UCSD-AML1 (cell line): ENCODE measurements at regions not wholly inside any gene's neighbourhood (a gene's known extent, or its start where the extent isn't known, plus 50 kb on each side); places are given as distances from the start of the nearest gene placed in this dataset.

Experiments used
- DNase-seq: peaks from one replicate; lab custom pipeline; 2025; ENCODE audit not compliant: unreplicated experiment; lab: John Stamatoyannopoulos, UW

- no peak for DNase-seq
Measured at GRCh38 chr4:180164799-180165198, 2078.4 kb upstream of the TENM3 start.

GRCh38 chr4:180169394-180169793 lies 2073.8 kb upstream of the TENM3 start:
- DNase-seq = no peak

- DNase-seq = no peak
Measured at GRCh38 chr4:180169966-180170365, 2073.2 kb upstream of the TENM3 start.

GRCh38 chr4:180179146-180179545 lies 2064.1 kb upstream of the TENM3 start:
- DNase-seq = no peak

- no peak for DNase-seq
Measured at GRCh38 chr4:180189666-180190065, 2053.5 kb upstream of the TENM3 start.

GRCh38 chr4:180190382-180190781 lies 2052.8 kb upstream of the TENM3 start:
- DNase-seq = no peak

GRCh38 chr4:180197471-180197870 lies 2045.7 kb upstream of the TENM3 start:
- no peak for DNase-seq

GRCh38 chr4:180203349-180203748 lies 2039.9 kb upstream of the TENM3 start:
- DNase-seq = no peak

GRCh38 chr4:180205276-180205675 lies 2037.9 kb upstream of the TENM3 start:
- DNase-seq = no peak

- DNase-seq = no peak
Measured at GRCh38 chr4:180207921-180208320, 2035.3 kb upstream of the TENM3 start.

GRCh38 chr4:180217070-180217469 lies 2026.1 kb upstream of the TENM3 start:
- no peak for DNase-seq

GRCh38 chr4:180219080-180219479 lies 2024.1 kb upstream of the TENM3 start:
- DNase-seq = no peak

- no peak for DNase-seq
Measured at GRCh38 chr4:180225977-180226376, 2017.2 kb upstream of the TENM3 start.

GRCh38 chr4:180234730-180235129 lies 2008.5 kb upstream of the TENM3 start:
- no peak for DNase-seq

- no peak for DNase-seq
Measured at GRCh38 chr4:180240670-180241069, 2002.5 kb upstream of the TENM3 start.

GRCh38 chr4:180253419-180253818 lies 1989.8 kb upstream of the TENM3 start:
- no peak for DNase-seq

GRCh38 chr4:180261346-180261745 lies 1981.9 kb upstream of the TENM3 start:
- DNase-seq = no peak

- no peak for DNase-seq
Measured at GRCh38 chr4:180280076-180280475, 1963.1 kb upstream of the TENM3 start.

GRCh38 chr4:180280726-180281297 lies 1962.4 kb upstream of the TENM3 start:
- DNase-seq = no peak

- no peak for DNase-seq
Measured at GRCh38 chr4:180281724-180282123, 1961.5 kb upstream of the TENM3 start.

- DNase-seq = no peak
Measured at GRCh38 chr4:180284267-180284666, 1958.9 kb upstream of the TENM3 start.

- no peak for DNase-seq
Measured at GRCh38 chr4:180285796-180286195, 1957.4 kb upstream of the TENM3 start.

- DNase-seq = no peak
Measured at GRCh38 chr4:180292339-180292738, 1950.9 kb upstream of the TENM3 start.
